ENCODE measurements at regions not wholly inside any gene's neighbourhood (a gene's known extent, or its start where the extent isn't known, plus 50 kb on each side); places are given as distances from the start of the nearest gene placed in this dataset.

DNA sequence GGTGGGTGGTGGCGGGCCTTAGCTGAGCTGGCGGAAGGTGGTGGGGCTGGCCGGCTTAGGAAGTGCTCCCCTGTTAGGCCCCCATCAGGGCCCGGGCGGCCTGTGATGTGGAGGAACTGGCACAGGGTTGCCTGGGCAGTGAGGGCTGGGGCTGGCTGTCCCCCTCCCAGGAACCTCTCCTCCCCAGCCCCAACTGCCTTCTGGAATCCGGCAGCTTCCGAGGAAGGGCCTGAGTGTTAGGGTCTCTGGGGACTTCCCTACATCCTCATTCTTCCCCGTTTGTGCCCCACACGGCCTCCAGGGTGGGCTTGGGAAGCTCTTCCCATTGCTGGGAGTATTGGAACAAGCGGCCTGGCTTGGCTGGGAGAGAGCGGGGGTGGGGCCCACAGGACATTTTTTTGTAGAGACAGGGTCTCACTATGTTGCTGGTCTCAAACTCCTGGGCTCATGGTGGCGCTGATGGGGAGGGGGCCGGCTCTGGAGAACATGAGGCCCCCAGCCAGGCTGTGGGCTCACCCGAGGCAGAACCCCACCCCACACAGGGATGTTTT lies 89.9 kb upstream of the CIBAR2 start:
- TF ChIP-seq, protein P1, sequence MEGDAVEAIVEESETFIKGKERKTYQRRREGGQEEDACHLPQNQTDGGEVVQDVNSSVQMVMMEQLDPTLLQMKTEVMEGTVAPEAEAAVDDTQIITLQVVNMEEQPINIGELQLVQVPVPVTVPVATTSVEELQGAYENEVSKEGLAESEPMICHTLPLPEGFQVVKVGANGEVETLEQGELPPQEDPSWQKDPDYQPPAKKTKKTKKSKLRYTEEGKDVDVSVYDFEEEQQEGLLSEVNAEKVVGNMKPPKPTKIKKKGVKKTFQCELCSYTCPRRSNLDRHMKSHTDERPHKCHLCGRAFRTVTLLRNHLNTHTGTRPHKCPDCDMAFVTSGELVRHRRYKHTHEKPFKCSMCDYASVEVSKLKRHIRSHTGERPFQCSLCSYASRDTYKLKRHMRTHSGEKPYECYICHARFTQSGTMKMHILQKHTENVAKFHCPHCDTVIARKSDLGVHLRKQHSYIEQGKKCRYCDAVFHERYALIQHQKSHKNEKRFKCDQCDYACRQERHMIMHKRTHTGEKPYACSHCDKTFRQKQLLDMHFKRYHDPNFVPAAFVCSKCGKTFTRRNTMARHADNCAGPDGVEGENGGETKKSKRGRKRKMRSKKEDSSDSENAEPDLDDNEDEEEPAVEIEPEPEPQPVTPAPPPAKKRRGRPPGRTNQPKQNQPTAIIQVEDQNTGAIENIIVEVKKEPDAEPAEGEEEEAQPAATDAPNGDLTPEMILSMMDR (conservative IDR thresholded peaks at IDR 0.05) = no peak
- no peak for TF ChIP-seq ZFX (IDR thresholded peaks at IDR 0.05)

Data from C4-2B (cell line).